Left lung (tissue), 4 donors: ENCODE measurements at regions not wholly inside any gene's neighbourhood (a gene's known extent, or its start where the extent isn't known, plus 50 kb on each side); places are given as distances from the start of the nearest gene placed in this dataset.

Source experiments
- ATAC-seq: fragments of 200-7000 bp; cut with Tn5 transposase; one replicate; pipeline ENCODE4 v1.9.1; 2020; ENCODE audit warnings: moderate library complexity
- DNase-seq, 4 donors: peaks; one replicate each; pipeline ENCODE4 v3.0.0-alpha.2; 2013 to 2020
- H3K27ac ChIP-seq, 2 donors: fragments of 200-600 bp; sonication (generic) in 1 of 2; one replicate each; pipeline versions ENCODE4 v1.5.0 to v1.8.0; 2020 to 2021
- H3K27me3 ChIP-seq, 2 donors: fragments of 200-600 bp; sonication (generic) in 1 of 2; one replicate each; pipeline versions ENCODE4 v1.5.0 to v1.8.0; 2020 to 2021
- H3K36me3 ChIP-seq, 2 donors: fragments of 200-600 bp; sonication (generic) in 1 of 2; one replicate each; pipeline versions ENCODE4 v1.5.0 to v1.8.0; 2020 to 2021
- H3K4me1 ChIP-seq, 2 donors: fragments of 200-600 bp; one replicate each; pipeline ENCODE4 v1.8.0; 2021
- H3K4me3 ChIP-seq, 2 donors: fragments of 200-600 bp; sonication (generic) in 1 of 2; one replicate each; pipeline versions ENCODE4 v1.5.0 to v1.8.0; 2020 to 2021; ENCODE audit warnings: mild to moderate bottlenecking in 1 of 2
- H3K9me3 ChIP-seq, 2 donors: fragments of 200-600 bp; sonication (generic) in 1 of 2; one replicate each; pipeline versions ENCODE4 v1.5.0 to v1.8.0; 2020 to 2021
- CTCF ChIP-seq, 2 donors: fragments of 200-600 bp; sonication (generic) in 1 of 2; IDR thresholded peaks; one replicate each; pipeline versions ENCODE4 v1.5.0 to v1.8.0; 2021; ENCODE audit warnings: antibody characterized with exemption in 2 of 2
- intact Hi-C, 2 donors: fragments of 100-400 bp; cut with DNase I; formaldehyde crosslinking; loops; one replicate each; pipeline versions ENCODE4 v1.11.2 to v1.14.2; 2022
- donor health status: DM: no; HTN: yes; CAD: no.
- donor health status: DM: no; HTN: no; CAD: no.

GRCh38 chr13:84443463-84443862 is 561.2 kb upstream of the SLITRK1 start:
- Histone ChIP-seq H3K4me3 (no peak overlapping the region), H3K9me3 (peaks cover 0 to 10% of the 10 kb centered on the region in 2 donors), H3K36me3 (no peaks in the 10 kb centered on the region), H3K27me3 (no peaks in the 10 kb centered on the region), H3K4me1 (no peaks in the 10 kb centered on the region), H3K27ac (no peak overlapping the region)
- no peak for TF ChIP-seq CTCF (IDR thresholded peaks at IDR 0.05)
- ATAC-seq (no peak), DNase-seq (no peak)
- intact Hi-C loops: no loop called here

DNA sequence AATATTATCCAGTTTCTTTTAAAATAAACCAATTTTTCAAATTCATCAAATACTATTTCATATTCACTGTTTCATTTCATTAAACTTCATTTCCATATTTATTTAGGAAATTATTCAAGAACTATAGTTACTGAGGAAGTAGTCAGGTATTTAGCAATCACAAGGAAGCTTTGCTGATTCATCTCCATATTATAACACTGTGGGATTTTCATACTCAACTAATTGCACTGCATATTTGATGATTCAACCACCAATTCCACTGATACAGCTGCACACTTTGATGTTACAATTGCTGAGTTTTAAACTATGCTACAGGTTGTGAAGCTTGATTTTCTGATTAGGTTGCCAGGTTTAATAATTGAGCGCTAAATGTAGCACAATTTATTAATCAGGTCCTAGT is 556.8 kb upstream of the SLITRK1 start:
- no peaks in the 10 kb centered on the region for H3K36me3 ChIP-seq
- no peak overlapping the region for H3K4me3 ChIP-seq
- peaks cover 0 to 2% of the 10 kb centered on the region in 2 donors for H3K9me3 ChIP-seq
- H3K4me1 ChIP-seq: no peaks in the 10 kb centered on the region
- TF ChIP-seq CTCF (IDR thresholded peaks at IDR 0.05): no peak
- H3K27ac ChIP-seq: no peak overlapping the region
- DNase-seq: no peak
- intact Hi-C loops: no loop called here
- no peaks in the 10 kb centered on the region for H3K27me3 ChIP-seq
- ATAC-seq: no peak

- no peak overlapping the region for H3K27ac ChIP-seq
- no peak for TF ChIP-seq CTCF (IDR thresholded peaks at IDR 0.05)
Measured at GRCh38 chr13:84433024-84433423, 550.8 kb upstream of the SLITRK1 start.

GRCh38 chr13:84431646-84432045 is 549.4 kb upstream of the SLITRK1 start:
- ATAC-seq (no peak), DNase-seq (no peak)
- H3K4me1 ChIP-seq: no peaks in the 10 kb centered on the region
- no peak overlapping the region for H3K27ac ChIP-seq
- no peaks in the 10 kb centered on the region for H3K27me3 ChIP-seq
- H3K36me3 ChIP-seq: no peaks in the 10 kb centered on the region
- intact Hi-C loops: no loop called here
- TF ChIP-seq CTCF (IDR thresholded peaks at IDR 0.05): no peak
- H3K4me3 ChIP-seq: no peak overlapping the region
- peaks cover 0 to 3% of the 10 kb centered on the region in 2 donors for H3K9me3 ChIP-seq

More at GRCh38 chr13:84433024-84433423, 550.8 kb upstream of the SLITRK1 start:
- Histone ChIP-seq H3K4me1 (no peaks in the 10 kb centered on the region), H3K36me3 (no peaks in the 10 kb centered on the region), H3K4me3 (no peak overlapping the region), H3K9me3 (peaks cover 0 to 3% of the 10 kb centered on the region in 2 donors), H3K27me3 (no peaks in the 10 kb centered on the region)
- ATAC-seq: no peak
- intact Hi-C loops: no loop called here
- no peak for DNase-seq

DNA sequence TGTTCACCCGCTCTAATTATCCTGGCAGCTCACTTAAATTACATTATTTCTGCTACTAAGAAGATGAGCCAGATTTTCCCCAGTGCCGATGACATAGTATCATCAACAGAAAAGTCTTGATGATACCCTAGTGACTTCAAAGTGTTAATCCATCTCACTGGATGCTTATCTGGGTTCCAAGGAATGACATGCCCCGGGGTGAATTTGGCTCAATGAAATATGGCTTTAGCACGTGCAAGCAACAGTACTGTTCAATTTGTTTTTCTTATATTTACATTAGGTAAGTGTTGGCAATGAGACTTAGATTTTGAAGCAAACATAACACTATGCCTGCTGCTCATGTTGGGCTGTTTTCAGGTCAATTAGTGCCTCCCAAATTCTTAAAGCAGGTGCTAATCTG is 548.2 kb upstream of the SLITRK1 start:
- H3K27me3 ChIP-seq: no peaks in the 10 kb centered on the region
- no peaks in the 10 kb centered on the region for H3K36me3 ChIP-seq
- intact Hi-C loops: no loop called here
- H3K9me3 ChIP-seq: peaks cover 0 to 6% of the 10 kb centered on the region in 2 donors
- DNase-seq (no peak), ATAC-seq (no peak)
- no peak for TF ChIP-seq CTCF (IDR thresholded peaks at IDR 0.05)
- H3K4me3 ChIP-seq: no peak overlapping the region
- H3K27ac ChIP-seq: no peak overlapping the region
- H3K4me1 ChIP-seq: no peaks in the 10 kb centered on the region
